Gastroesophageal sphincter (tissue), 3 donors: ENCODE measurements at regions not wholly inside any gene's neighbourhood (a gene's known extent, or its start where the extent isn't known, plus 50 kb on each side); places are given as distances from the start of the nearest gene placed in this dataset.

Experiments
- EP300 ChIP-seq: sonication (generic); formaldehyde crosslinking; IDR thresholded peaks from one replicate; pipeline ENCODE4 v1.6.1; 2017; ENCODE audit warnings: antibody characterized with exemption, mild to moderate bottlenecking
- TF ChIP-seq, protein P1 (sequence below), 4 experiments: fragments of 200-600 bp in 2 of 4; fragments of 450-650 bp in 2 of 4; sonication (generic) in 1 of 4; IDR thresholded peaks; one replicate each; pipeline ENCODE4 v1.5.1; 2017 to 2019; ENCODE audit warnings: antibody characterized with exemption in 4 of 4, mild to moderate bottlenecking in 2 of 4, moderate library complexity in 2 of 4

DNA sequence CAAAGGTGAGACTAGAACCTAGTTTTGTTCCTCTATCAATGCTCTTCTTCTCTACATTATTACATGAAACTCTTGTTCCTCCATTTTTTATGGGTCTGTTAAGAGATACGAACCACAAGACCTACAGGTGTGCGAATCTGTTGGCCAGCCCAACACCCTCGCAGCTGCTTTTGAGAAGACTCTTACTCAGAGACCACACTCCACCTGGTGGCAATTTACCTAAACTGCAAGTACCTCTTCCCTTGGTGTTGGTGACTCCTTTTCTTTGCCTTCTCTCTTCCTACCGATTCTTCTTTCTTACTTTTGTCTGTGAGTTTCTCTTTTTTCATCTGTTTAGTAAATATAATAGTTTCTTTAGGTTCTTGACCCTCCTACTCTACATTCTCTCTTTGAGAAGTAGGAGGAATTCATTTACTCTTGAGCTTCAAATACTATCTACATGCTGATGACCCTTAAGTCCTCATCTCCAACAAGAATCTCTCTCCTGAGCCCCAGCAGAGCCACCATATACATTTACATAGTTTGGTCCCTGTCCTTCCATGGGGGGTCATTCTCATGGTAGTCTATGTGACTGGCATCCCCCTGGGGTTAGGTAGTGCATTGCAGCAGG, 81.8 kb upstream of the GAREM1 start:
- TF ChIP-seq, protein P1, sequence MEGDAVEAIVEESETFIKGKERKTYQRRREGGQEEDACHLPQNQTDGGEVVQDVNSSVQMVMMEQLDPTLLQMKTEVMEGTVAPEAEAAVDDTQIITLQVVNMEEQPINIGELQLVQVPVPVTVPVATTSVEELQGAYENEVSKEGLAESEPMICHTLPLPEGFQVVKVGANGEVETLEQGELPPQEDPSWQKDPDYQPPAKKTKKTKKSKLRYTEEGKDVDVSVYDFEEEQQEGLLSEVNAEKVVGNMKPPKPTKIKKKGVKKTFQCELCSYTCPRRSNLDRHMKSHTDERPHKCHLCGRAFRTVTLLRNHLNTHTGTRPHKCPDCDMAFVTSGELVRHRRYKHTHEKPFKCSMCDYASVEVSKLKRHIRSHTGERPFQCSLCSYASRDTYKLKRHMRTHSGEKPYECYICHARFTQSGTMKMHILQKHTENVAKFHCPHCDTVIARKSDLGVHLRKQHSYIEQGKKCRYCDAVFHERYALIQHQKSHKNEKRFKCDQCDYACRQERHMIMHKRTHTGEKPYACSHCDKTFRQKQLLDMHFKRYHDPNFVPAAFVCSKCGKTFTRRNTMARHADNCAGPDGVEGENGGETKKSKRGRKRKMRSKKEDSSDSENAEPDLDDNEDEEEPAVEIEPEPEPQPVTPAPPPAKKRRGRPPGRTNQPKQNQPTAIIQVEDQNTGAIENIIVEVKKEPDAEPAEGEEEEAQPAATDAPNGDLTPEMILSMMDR (IDR thresholded peaks at IDR 0.05), result peak; percentile 49 to 79 (median 70)
- TF ChIP-seq EP300, result no peak
